Loucy (cell line): ENCODE measurements at regions not wholly inside any gene's neighbourhood (a gene's known extent, or its start where the extent isn't known, plus 50 kb on each side); places are given as distances from the start of the nearest gene placed in this dataset.

Experiments used
- H2AFZ ChIP-seq: fragments of 200-600 bp; sonication (generic); 2 replicates; pipeline ENCODE4 v1.6.0; 2016; ENCODE audit warnings: antibody characterized with exemption, mild to moderate bottlenecking, low read length, moderate library complexity
- H3F3A ChIP-seq: fragments of 200-600 bp; 2 replicates; pipeline ENCODE4 v1.6.0; 2016; ENCODE audit warnings: antibody characterized with exemption, low read depth, mild to moderate bottlenecking
- H3K27me3 ChIP-seq: fragments of 200-600 bp; sonication (generic); 2 replicates; pipeline ENCODE4 v1.6.1; 2014; ENCODE audit warnings: low read length, mild to moderate bottlenecking; ENCODE audit not compliant: insufficient read depth, poor library complexity, severe bottlenecking
- H3K36me3 ChIP-seq: fragments of 200-600 bp; sonication (generic); 2 replicates; pipeline ENCODE4 v1.6.1; 2016; ENCODE audit warnings: low read length; ENCODE audit not compliant: insufficient read depth
- H3K4me1 ChIP-seq: fragments of 200-600 bp; sonication (generic); 2 replicates; pipeline ENCODE4 v1.5.1; 2014; ENCODE audit warnings: low read length, mild to moderate bottlenecking; ENCODE audit not compliant: insufficient read depth, poor library complexity, severe bottlenecking
- H3K4me2 ChIP-seq: fragments of 200-600 bp; sonication (generic); 2 replicates; pipeline ENCODE4 v1.6.0; 2014; ENCODE audit warnings: antibody characterized with exemption, low read length, low read depth, mild to moderate bottlenecking; ENCODE audit not compliant: poor library complexity, severe bottlenecking
- H3K4me3 ChIP-seq: fragments of 200-600 bp; sonication (generic); 2 replicates; pipeline ENCODE4 v1.5.1; 2014; ENCODE audit warnings: low read length, mild to moderate bottlenecking, mixed read lengths; ENCODE audit not compliant: poor library complexity, severe bottlenecking
- H3K79me2 ChIP-seq: fragments of 200-600 bp; sonication (generic); 2 replicates; pipeline ENCODE4 v1.6.1; 2014; ENCODE audit warnings: low read length; ENCODE audit not compliant: insufficient read depth
- H3K9ac ChIP-seq: fragments of 200-600 bp; sonication (generic); 2 replicates; pipeline ENCODE4 v1.6.0; 2014; ENCODE audit warnings: mild to moderate bottlenecking, low read depth, low read length, moderate library complexity; ENCODE audit not compliant: poor library complexity, severe bottlenecking
- H3K9me2 ChIP-seq: fragments of 200-600 bp; sonication (generic); replicated peaks from 2 replicates; pipeline ENCODE4 v1.6.1; 2016; ENCODE audit warnings: low read depth, low read length, mixed read lengths
- H3K9me3 ChIP-seq: fragments of 200-600 bp; sonication (generic); 2 replicates; pipeline ENCODE4 v1.6.1; 2014; ENCODE audit warnings: mild to moderate bottlenecking, antibody characterized with exemption, low read length, low read depth; ENCODE audit not compliant: insufficient read depth
- H4K20me1 ChIP-seq: fragments of 200-600 bp; sonication (generic); 2 replicates; pipeline ENCODE4 v1.6.0; 2014; ENCODE audit warnings: antibody characterized with exemption, low read length, mild to moderate bottlenecking; ENCODE audit not compliant: insufficient read depth, poor library complexity, severe bottlenecking
- CTCF ChIP-seq: fragments of 200-600 bp; sonication (generic); conservative IDR thresholded peaks from 2 replicates; pipeline ENCODE4 v1.5.1; 2014; ENCODE audit warnings: mild to moderate bottlenecking, antibody characterized with exemption, low read length
- EZH2phosphoT487 ChIP-seq: fragments of 200-600 bp; IDR thresholded peaks from 2 replicates; pipeline ENCODE4 v1.6.1; 2018; ENCODE audit warnings: antibody characterized with exemption, mild to moderate bottlenecking, moderate library complexity, borderline replicate concordance

GRCh38 chr4:12458621-12459020 lies 1025.5 kb downstream of the RAB28 start:
- Histone ChIP-seq H3K4me2 (no peak overlapping the region), H3K9me3 (peaks cover 7% of the 10 kb centered on the region; the same call in 1 of the 2 replicates)

GRCh38 chr4:12452291-12452690 lies 1023.6 kb upstream of the HS3ST1 start:
- Histone ChIP-seq H3K27me3 (no peaks in the 10 kb centered on the region), H3F3A (no peaks in the 10 kb centered on the region), H3K36me3 (no peaks in the 10 kb centered on the region), H3K4me1 (no peaks in the 10 kb centered on the region), H2AFZ (no peak overlapping the region), H3K79me2 (no peaks in the 10 kb centered on the region), H3K4me2 (no peak overlapping the region), H3K9ac (no peak overlapping the region), H3K9me2 (no peaks in the 10 kb centered on the region), H4K20me1 (no peaks in the 10 kb centered on the region), H3K4me3 (no peak overlapping the region), H3K9me3 (no peaks in the 10 kb centered on the region; the same call in 1 of the 2 replicates)
- TF ChIP-seq EZH2phosphoT487 (no peak), CTCF (no peak)

More at GRCh38 chr4:12458621-12459020, 1025.5 kb downstream of the RAB28 start:
- Histone ChIP-seq H3K27me3 (no peaks in the 10 kb centered on the region), H3K9me2 (no peaks in the 10 kb centered on the region), H2AFZ (no peak overlapping the region), H3K36me3 (no peaks in the 10 kb centered on the region), H3K79me2 (no peaks in the 10 kb centered on the region), H3F3A (no peaks in the 10 kb centered on the region), H4K20me1 (no peaks in the 10 kb centered on the region), H3K4me3 (no peak overlapping the region), H3K9ac (no peak overlapping the region), H3K4me1 (no peaks in the 10 kb centered on the region)
- TF ChIP-seq CTCF (no peak), EZH2phosphoT487 (no peak)

DNA sequence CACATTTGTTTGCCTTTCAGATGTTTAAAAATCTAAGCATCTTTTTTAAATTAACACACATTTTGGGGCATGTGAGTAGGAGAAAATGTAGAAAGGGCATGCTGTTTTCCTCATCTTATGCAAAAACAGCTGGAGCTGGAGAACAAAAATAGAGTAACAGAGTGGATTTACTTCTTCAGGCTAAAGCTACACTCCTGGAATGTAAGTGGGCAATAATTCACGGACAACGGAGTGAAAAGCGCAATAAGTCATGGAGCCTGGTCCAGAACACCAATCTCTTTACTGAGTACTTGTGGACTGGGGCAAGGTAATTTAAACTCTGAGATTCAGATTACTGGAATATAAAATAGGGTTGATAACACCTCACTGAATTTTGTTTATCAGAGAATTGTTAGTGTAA lies 1018.8 kb upstream of the HS3ST1 start:
- no peaks in the 10 kb centered on the region for H3K36me3 ChIP-seq

More for the DNA sequence above, 1018.8 kb upstream of the HS3ST1 start:
- Histone ChIP-seq H3K4me2 (no peak overlapping the region), H3F3A (no peaks in the 10 kb centered on the region), H3K9me3 (0 out of 2 replicates have a peak, but pooled peaks cover 2% of the 10 kb centered on the region), H3K9me2 (no peaks in the 10 kb centered on the region), H3K4me1 (no peaks in the 10 kb centered on the region), H3K27me3 (no peaks in the 10 kb centered on the region), H3K79me2 (no peaks in the 10 kb centered on the region), H3K9ac (no peak overlapping the region), H2AFZ (no peak overlapping the region), H4K20me1 (no peaks in the 10 kb centered on the region), H3K4me3 (no peak overlapping the region)
- TF ChIP-seq CTCF (no peak), EZH2phosphoT487 (no peak)
